GM23248 (cell line): ENCODE measurements at regions not wholly inside any gene's neighbourhood (a gene's known extent, or its start where the extent isn't known, plus 50 kb on each side); places are given as distances from the start of the nearest gene placed in this dataset.

Experiments used
- EZH2 ChIP-seq: fragments of 200-600 bp; sonication (generic); IDR thresholded peaks from 2 replicates; pipeline ENCODE4 v1.6.1; 2018; ENCODE audit warnings: antibody characterized with exemption, mild to moderate bottlenecking; ENCODE audit not compliant: insufficient read depth, poor library complexity, severe bottlenecking
- EZH2phosphoT487 ChIP-seq: fragments of 200-600 bp; sonication (generic); IDR thresholded peaks from 2 replicates; pipeline ENCODE4 v1.6.1; 2018; ENCODE audit warnings: antibody characterized with exemption, moderate library complexity, mild to moderate bottlenecking, low read depth; ENCODE audit not compliant: insufficient read depth

DNA sequence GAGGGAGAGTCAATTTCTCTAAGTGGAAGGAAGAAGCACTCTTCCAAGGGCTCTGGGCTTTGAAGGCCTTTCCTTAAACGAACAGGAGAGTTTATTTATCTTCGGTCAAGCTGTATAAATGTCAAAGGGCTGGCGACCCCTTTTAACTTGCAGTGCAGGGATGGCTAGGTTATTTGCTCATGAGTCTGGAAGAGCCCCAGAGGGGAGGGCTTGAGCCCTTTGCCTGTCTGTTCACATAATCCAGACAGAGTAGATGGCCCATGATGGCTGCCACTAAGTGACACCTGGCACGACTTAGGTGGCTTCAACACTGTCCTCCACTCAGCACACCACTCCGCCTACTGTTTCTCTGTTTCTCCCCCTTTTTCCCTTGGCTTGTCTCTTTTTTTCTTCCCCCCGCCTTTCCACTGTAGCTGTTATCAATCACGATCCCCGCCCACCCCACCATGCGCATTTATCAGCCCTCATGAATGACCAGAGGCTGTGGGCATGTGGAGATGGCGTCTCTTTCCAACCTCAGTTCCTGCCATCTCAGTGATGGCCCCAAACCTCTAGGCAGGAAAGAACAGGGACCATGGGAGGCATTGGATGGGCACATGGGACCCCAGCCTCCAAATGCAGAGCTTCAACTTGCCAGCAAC lies 408.7 kb upstream of the TNRC6C start:
- no peak for TF ChIP-seq EZH2
- TF ChIP-seq EZH2phosphoT487 = no peak
